SW 1271 (cell line): ENCODE measurements at regions not wholly inside any gene's neighbourhood (a gene's known extent, or its start where the extent isn't known, plus 50 kb on each side); places are given as distances from the start of the nearest gene placed in this dataset.
"Not testable (repeated sequence)": the region's sequence is repeated elsewhere in the genome, so short reads cannot be mapped to it uniquely, and the experiment has no call there.

ENCODE experiments used
- DNase-seq, 2 experiments: peaks; one replicate each; lab custom pipeline; 2025; lab: John Stamatoyannopoulos, UW

GRCh38 chr2:106257830-106258229, 63.7 kb upstream of the UXS1 start:
- no peak for DNase-seq

- no peak for DNase-seq
Observed at GRCh38 chr2:106257135-106257534, 63.0 kb upstream of the UXS1 start.

DNA sequence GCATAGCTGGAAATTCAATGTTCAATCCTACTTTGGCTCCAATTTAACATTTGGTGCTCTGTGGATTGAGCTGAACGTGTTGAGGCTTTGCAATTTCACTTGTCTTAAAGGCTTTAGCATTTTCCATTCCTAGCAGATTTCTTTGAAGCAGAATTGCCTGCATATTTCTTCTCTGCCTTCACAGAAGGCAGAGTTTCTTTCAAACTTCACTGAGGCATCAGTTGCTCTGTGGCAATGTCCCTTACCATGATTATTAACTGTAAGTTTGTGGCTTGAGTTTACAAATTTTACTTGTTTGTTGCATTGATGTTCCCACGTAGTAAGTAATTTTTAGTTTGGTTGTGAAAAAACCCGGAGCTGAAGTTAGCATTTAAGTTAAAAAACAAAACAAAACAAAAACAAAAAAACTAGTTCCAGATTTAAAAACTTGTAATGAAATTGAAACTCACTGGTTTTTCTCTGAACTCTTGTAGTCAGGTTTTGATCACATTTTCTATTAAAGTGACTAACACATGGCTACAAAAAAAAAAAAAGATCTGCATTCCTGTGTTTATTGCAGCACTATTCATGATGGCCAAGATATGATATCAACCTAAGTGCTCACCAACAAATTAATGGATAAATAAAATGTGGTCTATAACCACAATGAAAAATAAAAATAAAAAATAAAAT, 55.2 kb upstream of the UXS1 start:
- not testable (repeated sequence) for DNase-seq

GRCh38 chr2:106248548-106249151, 54.5 kb upstream of the UXS1 start:
- DNase-seq: peak in 1 of 2 experiments; percentile 32
